ENCODE measurements at regions not wholly inside any gene's neighbourhood (a gene's known extent, or its start where the extent isn't known, plus 50 kb on each side); places are given as distances from the start of the nearest gene placed in this dataset.

DNA sequence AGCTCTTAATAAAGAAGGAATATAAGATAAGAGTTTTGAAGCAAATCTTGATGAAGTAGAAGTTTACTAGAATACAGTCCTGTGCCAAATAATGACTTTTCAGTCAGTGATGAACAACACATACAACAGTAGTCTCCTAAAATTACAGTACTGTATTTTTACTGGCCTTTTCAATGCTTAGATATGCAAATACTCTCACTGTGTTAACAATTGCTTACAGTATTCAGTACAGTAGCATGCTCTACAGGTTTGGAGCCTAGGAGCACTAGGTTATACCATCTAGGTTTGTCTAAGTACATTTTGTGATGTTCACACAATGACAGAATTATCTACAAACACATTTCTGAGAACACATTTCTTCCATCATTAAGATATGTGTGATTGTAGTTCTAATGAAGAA lies 316.7 kb upstream of the KLHL1 start:
- DNase-seq (ENCODE audit: low spot score): no peak
- Histone ChIP-seq H3K4me3 (ENCODE audit: severe bottlenecking) (no peak overlapping the region), H3K36me3 (ENCODE audit: low read depth) (no peaks in the 10 kb centered on the region), H3K27me3 (ENCODE audit: insufficient read depth, poor library complexity, severe bottlenecking) (no peaks in the 10 kb centered on the region), H3K27ac (ENCODE audit: poor library complexity, severe bottlenecking) (no peak overlapping the region), H3K4me1 (ENCODE audit: insufficient read depth, poor library complexity, severe bottlenecking) (no peaks in the 10 kb centered on the region), H3K9me3 (ENCODE audit: severe bottlenecking) (no peaks in the 10 kb centered on the region)
- ATAC-seq (ENCODE audit: low read depth): no peak
- TF ChIP-seq, protein P1, sequence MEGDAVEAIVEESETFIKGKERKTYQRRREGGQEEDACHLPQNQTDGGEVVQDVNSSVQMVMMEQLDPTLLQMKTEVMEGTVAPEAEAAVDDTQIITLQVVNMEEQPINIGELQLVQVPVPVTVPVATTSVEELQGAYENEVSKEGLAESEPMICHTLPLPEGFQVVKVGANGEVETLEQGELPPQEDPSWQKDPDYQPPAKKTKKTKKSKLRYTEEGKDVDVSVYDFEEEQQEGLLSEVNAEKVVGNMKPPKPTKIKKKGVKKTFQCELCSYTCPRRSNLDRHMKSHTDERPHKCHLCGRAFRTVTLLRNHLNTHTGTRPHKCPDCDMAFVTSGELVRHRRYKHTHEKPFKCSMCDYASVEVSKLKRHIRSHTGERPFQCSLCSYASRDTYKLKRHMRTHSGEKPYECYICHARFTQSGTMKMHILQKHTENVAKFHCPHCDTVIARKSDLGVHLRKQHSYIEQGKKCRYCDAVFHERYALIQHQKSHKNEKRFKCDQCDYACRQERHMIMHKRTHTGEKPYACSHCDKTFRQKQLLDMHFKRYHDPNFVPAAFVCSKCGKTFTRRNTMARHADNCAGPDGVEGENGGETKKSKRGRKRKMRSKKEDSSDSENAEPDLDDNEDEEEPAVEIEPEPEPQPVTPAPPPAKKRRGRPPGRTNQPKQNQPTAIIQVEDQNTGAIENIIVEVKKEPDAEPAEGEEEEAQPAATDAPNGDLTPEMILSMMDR (IDR thresholded peaks at IDR 0.05; ENCODE audit: poor library complexity, severe bottlenecking): no peak

DNA sequence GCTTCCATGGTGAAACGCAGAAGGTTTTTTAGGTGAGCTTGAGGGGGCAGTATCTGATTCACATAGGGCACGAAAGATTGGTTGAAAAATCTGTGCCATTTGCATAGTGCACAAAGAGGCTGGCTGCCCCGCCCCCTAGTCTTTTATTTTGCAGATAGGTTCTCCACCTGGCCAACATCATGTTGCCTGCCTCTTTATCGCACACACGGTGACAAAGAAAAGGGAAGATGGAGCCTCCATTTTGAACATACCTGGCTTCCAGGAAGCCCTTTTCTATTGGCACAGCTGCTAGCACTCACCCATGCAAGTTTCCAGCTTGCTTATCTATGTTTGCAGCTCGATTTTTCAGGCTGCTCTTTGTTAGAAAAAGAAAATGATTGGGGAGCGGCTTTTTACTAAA lies 316.2 kb upstream of the KLHL1 start:
- no peak for ATAC-seq (ENCODE audit: low read depth)
- no peaks in the 10 kb centered on the region for H3K9me3 ChIP-seq (ENCODE audit: severe bottlenecking)
- no peak overlapping the region for H3K4me3 ChIP-seq (ENCODE audit: severe bottlenecking)
- H3K27me3 ChIP-seq (ENCODE audit: insufficient read depth, poor library complexity, severe bottlenecking): no peaks in the 10 kb centered on the region
- H3K4me1 ChIP-seq (ENCODE audit: insufficient read depth, poor library complexity, severe bottlenecking): no peaks in the 10 kb centered on the region
- TF ChIP-seq, protein P1 (IDR thresholded peaks at IDR 0.05; ENCODE audit: poor library complexity, severe bottlenecking): no peak
- no peak overlapping the region for H3K27ac ChIP-seq (ENCODE audit: poor library complexity, severe bottlenecking)
- no peak for DNase-seq (ENCODE audit: low spot score)
- no peaks in the 10 kb centered on the region for H3K36me3 ChIP-seq (ENCODE audit: low read depth)

DNA sequence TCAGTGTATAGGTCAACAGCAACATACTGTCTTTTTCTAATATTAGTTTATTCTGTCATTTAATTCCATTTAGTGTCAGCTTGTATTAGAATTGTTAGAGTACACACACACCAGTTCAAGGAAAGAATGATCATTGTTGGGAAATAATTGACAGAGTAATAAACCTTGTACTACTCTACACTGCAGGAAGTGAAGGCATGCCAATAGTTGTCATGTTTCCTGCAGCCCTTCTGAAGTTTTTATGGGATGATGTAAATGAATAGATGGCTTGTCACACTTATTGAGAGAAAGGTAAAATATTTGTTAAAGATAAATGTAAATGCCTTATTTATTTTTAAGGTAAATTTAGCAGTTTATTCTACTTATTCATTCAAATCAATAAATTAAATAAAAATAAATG lies 306.9 kb upstream of the KLHL1 start:
- Histone ChIP-seq H3K27ac (ENCODE audit: poor library complexity, severe bottlenecking) (no peak overlapping the region), H3K36me3 (ENCODE audit: low read depth) (no peaks in the 10 kb centered on the region), H3K9me3 (ENCODE audit: severe bottlenecking) (no peaks in the 10 kb centered on the region), H3K27me3 (ENCODE audit: insufficient read depth, poor library complexity, severe bottlenecking) (no peaks in the 10 kb centered on the region), H3K4me3 (ENCODE audit: severe bottlenecking) (no peak overlapping the region), H3K4me1 (ENCODE audit: insufficient read depth, poor library complexity, severe bottlenecking) (no peaks in the 10 kb centered on the region)
- ATAC-seq (ENCODE audit: low read depth) (no peak), DNase-seq (ENCODE audit: low spot score) (no peak)
- TF ChIP-seq, protein P1 (IDR thresholded peaks at IDR 0.05; ENCODE audit: poor library complexity, severe bottlenecking): no peak

DNA sequence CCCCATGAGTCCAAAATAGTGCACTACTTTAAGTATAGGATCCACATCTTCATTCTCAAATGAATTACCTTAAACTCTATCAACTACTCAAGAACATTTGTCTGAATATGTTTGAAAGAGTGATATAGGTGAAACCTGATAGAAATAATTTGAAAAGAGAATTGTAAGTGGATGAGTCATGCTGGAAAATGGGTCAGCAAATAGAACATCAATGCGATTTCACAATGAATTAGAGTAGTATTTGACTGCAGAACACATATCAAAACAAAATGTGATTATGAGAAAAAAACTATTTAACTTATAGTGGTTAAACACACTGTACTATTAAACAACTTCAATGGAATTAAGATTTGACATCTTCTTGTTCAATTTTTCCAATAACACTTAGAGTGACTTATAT lies 300.6 kb upstream of the KLHL1 start:
- no peaks in the 10 kb centered on the region for H3K4me1 ChIP-seq (ENCODE audit: insufficient read depth, poor library complexity, severe bottlenecking)
- TF ChIP-seq, protein P1 (IDR thresholded peaks at IDR 0.05; ENCODE audit: poor library complexity, severe bottlenecking): no peak
- no peaks in the 10 kb centered on the region for H3K36me3 ChIP-seq (ENCODE audit: low read depth)
- no peak overlapping the region for H3K27ac ChIP-seq (ENCODE audit: poor library complexity, severe bottlenecking)
- no peaks in the 10 kb centered on the region for H3K9me3 ChIP-seq (ENCODE audit: severe bottlenecking)
- no peak for DNase-seq (ENCODE audit: low spot score)
- no peak for ATAC-seq (ENCODE audit: low read depth)
- no peak overlapping the region for H3K4me3 ChIP-seq (ENCODE audit: severe bottlenecking)
- no peaks in the 10 kb centered on the region for H3K27me3 ChIP-seq (ENCODE audit: insufficient read depth, poor library complexity, severe bottlenecking)

DNA sequence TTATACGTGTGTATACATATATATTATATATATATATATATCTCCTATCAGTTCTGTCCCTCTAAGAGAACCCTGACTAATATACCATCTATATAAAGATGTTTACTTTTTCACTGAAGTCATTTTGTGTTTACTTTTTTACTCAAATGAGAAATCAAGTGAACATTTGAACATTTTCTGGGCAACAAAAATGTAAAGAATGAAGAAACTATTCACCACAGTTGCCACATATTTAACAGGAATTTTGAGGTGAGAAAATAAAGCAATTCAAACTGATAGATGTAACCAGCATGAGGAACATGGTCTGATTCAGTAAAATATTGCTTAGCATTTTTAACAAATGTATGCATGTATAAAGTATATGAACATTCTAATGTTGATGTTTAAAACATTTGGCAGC lies 299.2 kb upstream of the KLHL1 start:
- no peaks in the 10 kb centered on the region for H3K4me1 ChIP-seq (ENCODE audit: insufficient read depth, poor library complexity, severe bottlenecking)
- DNase-seq (ENCODE audit: low spot score) (no peak), ATAC-seq (ENCODE audit: low read depth) (no peak)
- H3K36me3 ChIP-seq (ENCODE audit: low read depth): no peaks in the 10 kb centered on the region
- no peak overlapping the region for H3K4me3 ChIP-seq (ENCODE audit: severe bottlenecking)
- H3K27me3 ChIP-seq (ENCODE audit: insufficient read depth, poor library complexity, severe bottlenecking): no peaks in the 10 kb centered on the region
- no peaks in the 10 kb centered on the region for H3K9me3 ChIP-seq (ENCODE audit: severe bottlenecking)
- H3K27ac ChIP-seq (ENCODE audit: poor library complexity, severe bottlenecking): no peak overlapping the region
- TF ChIP-seq, protein P1 (IDR thresholded peaks at IDR 0.05; ENCODE audit: poor library complexity, severe bottlenecking): no peak
